Superior temporal gyrus (tissue), 1 donor: ENCODE measurements at regions not wholly inside any gene's neighbourhood (a gene's known extent, or its start where the extent isn't known, plus 50 kb on each side); places are given as distances from the start of the nearest gene placed in this dataset.

Experiments
- DNase-seq: peaks from one replicate; pipeline ENCODE4 v3.0.0-alpha.2; 2016; ENCODE audit errors: extremely low spot score

DNA sequence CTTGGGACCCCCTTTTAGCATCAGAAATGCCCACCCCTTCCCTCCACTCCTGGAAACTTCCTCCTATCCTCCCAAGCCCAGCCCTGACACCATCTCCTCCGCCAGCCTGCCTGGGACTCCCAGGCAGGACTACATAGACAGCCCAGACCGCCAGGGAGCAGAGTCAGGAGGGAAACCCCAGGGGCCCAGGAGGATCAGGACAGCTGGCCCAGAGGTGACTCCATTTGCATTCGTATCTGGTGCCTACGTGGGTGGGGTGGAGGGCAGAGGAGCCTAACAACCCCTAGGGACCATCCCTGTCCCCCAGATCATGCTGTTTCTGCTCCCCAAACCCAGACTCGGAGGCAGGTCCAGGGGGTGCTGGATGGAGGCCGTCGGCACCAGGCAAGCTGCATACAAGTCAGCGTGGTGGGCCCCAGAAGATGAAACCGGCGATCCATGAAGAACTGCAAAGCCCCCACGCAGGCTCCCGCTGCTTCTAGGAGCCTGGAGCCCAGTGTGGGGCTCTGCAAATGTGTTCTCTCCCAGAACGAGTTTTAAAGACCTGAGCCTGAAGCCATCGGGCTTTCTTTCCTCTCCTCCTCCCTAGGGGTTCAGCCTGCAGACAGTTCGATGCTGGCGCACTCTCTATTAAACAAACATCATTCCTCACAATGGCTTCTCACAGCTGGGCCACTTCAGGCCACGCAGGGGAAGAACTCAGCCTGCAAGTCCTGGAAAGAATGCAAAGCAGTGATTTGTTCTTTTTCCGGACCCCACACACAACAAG is 1506.8 kb downstream of the BRD1 start:
- no peak for DNase-seq

- no peak for DNase-seq
Measured at GRCh38 chr22:48320048-48320682, 1507.5 kb downstream of the BRD1 start.

- DNase-seq: no peak
Measured at GRCh38 chr22:48319321-48320047, 1508.2 kb downstream of the BRD1 start.

GRCh38 chr22:48318575-48319320 is 1508.9 kb downstream of the BRD1 start:
- DNase-seq: no peak

- no peak for DNase-seq
Measured at GRCh38 chr22:48318173-48318572, 1509.5 kb downstream of the BRD1 start.

GRCh38 chr22:48316257-48317250 is 1511.1 kb downstream of the BRD1 start:
- DNase-seq: no peak

GRCh38 chr22:48315439-48316256 is 1512.0 kb downstream of the BRD1 start:
- no peak for DNase-seq

GRCh38 chr22:48314073-48314472 is 1513.6 kb downstream of the BRD1 start:
- no peak for DNase-seq

DNA sequence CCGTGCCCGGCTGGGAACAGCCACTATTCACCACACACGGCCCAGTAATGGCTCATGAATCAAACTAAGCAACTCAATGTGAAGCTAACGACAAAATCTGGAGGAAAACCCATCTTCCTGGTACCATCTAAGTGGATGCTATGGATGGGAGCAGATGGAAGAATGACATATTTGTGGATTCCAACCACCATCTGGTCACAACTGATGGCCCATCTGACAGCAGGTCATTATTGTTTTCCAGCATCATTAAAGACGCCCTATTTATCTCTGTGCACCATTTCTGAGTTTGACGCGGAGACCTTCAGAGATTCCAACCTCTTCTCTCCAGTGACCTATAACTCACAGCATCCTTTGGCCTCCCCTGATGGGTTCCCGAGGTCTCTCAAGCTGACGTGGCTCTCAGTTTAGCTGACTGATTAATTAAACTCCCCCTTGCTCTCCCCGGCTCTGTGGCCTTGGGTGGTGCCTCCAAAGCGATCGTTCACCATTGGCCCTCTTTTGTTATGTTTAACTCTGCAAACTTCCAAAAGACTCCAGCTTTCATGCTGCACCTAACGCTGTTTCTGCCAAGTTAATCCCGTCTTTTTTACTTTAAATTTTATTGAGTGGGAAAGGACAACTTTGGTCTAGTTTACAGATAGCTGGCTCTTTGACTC is 1514.4 kb downstream of the BRD1 start:
- DNase-seq: no peak

DNA sequence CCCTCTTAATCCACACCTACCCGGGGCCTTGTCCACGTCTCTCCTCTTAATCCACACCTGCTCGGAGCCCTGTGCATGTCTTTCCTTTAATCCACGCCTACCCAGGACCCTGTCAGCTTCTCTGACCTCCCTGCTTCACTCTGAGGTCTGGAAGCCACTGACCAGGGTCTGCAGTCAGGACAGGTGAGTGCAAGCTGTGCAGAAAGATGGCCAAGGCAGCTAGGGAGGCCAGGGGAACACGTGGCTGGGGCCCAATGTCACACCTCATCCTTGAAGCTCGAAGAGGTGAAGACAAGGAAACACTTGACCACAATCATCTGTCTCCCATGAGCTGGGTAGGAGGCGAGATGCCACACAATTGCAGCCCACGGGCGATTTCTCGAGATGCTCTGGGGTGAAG is 1516.9 kb downstream of the BRD1 start:
- DNase-seq: no peak

DNA sequence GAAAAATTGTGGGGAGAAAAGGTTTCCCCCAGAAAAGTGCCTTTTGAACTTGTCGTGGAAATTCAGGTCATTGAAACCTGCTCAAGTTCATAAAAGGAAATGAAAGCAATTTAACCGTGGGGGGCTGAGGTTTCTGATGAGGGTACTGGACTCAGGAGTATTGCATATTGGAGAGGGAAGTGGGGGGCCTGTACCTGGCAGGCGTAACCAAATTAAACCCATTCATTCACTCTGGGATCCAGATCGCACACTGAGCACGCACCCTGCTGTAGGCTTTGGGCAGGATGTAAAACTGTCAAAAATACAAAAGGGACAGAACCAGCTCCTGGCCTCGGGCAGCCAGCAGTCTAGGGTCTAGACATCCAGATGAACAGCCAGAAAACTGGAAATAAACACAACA is 1517.4 kb downstream of the BRD1 start:
- DNase-seq: no peak

GRCh38 chr22:48309836-48310235 is 1517.8 kb downstream of the BRD1 start:
- no peak for DNase-seq

DNA sequence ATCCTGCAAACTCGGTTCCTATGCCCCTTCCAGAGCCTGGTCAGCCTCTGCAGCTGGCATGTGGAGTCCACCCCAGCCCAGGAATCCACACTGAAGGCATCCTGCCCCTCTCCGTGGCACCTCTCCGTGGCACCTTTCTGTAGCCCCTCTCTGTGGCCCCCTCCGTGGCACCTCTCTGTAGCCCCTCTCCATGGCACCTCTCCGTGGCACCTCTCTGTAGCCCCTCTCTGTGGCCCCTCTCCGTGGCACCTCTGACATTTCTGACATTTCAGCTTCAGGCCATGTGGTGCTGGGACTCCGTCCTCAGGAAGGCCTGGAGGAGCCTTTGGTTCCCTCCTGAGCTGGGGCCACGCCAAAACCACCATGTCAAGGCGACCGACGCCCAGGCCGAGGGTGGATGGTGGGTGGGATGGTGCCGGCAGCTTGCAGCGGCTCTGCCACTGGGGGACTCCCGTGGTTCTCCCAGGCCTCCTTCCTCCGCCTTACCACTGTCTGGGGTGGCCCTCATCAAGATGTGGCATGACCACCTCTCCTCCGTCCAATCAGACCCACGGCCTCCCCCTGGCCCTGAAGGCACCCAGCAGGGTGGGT is 1518.5 kb downstream of the BRD1 start:
- DNase-seq: no peak

DNA sequence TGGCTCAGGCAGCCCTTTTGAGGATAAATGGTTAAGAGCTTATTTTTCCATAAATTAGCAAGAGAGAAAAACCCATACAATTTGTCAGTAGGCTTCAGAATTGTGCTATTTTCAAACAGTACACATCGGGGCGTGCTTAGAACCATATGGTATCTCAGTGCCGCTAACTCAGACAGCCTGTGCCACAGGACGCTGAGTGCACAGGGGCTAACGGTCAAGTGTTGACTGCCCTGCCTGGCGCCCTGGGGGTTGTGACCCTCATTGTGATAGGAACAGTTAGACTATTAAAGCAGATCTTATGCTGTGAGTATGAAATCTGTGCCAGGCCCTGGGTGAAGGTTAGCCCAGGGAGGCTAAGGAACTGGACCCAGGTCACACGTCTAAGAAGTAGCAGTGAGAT is 1519.7 kb downstream of the BRD1 start:
- no peak for DNase-seq

GRCh38 chr22:48306785-48307510 is 1520.7 kb downstream of the BRD1 start:
- no peak for DNase-seq

DNA sequence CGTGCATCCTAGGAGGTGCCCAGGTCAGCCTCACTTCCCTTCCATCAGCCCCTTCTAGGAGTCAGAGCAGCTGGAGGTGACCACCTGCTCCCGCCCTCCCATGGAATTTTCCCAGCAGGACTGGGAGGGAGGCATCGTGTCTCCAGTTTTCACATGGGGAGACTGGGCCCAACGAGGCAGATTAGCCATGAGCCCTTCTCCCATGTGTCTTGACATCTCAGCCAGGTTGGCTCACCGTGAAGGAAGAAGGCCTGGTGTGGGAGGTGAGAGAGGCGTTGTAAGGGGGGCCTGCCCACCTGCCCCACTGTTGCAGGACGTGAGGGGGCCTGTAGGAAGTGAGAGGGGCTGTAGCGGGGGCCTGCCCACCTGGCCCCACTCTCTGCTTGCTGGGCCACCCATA is 1521.4 kb downstream of the BRD1 start:
- DNase-seq: no peak

DNA sequence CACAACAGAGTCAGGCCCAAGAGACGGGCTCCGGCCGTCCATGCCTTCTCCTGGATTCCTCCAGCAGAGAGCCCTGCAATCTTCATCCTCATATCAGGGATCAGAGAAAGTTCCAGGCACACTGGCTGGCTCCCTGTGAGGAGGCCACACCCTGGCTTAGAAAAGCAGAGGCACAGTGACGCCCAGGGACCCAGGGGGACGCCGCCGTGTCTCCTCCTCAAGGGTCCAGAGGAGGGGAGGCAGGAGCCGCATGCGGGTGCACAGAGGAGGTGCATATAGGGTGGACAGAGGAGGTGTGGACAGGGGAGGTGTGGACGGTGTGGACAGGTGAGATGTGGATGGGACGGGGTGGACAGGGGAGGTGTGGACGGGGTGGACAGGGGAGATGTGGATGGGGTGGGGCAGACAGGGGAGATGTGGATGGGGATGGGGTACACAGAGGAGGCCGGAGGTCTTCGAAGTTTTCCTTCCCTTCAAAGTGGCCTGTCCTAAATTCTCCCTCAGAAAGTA is 1521.9 kb downstream of the BRD1 start:
- DNase-seq: no peak

DNA sequence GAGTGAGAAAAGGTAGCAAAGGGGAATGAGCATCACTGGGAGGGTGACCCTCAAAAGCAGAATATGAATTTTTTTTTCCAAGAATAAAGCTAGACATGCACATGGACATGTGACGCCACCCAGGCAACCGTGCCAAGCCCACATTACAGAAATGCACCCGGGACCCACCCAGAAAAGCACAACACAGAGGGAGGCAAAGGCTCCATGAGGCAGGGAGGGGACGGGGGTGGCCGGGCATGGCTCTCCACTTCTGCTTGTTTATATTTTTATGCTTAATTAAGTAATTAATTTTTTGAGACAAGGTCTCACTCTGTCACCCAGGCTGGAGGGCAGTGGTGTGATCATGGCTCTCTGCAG is 1524.3 kb downstream of the BRD1 start:
- DNase-seq: no peak
